ENCODE measurements at regions not wholly inside any gene's neighbourhood (a gene's known extent, or its start where the extent isn't known, plus 50 kb on each side); places are given as distances from the start of the nearest gene placed in this dataset.

GRCh38 chr9:90132866-90133265 is 509.8 kb downstream of the DIRAS2 start:
- H3K36me3 ChIP-seq (ENCODE audit: control insufficient read depth in 2 of 2, insufficient read depth in 2 of 2, low read length in 1 of 2): no peaks in the 10 kb centered on the region
- no peak overlapping the region for H3K27ac ChIP-seq (ENCODE audit: low read depth in 2 of 2, low read length in 1 of 2)

GRCh38 chr9:90137801-90138200 is 504.8 kb downstream of the DIRAS2 start:
- Histone ChIP-seq H3K36me3 (ENCODE audit: control insufficient read depth in 2 of 2, insufficient read depth in 2 of 2, low read length in 1 of 2) (no peaks in the 10 kb centered on the region), H3K4me1 (ENCODE audit: control insufficient read depth in 2 of 2, insufficient read depth in 2 of 2, low read length in 1 of 2) (no peaks in the 10 kb centered on the region), H3K4me3 (ENCODE audit: low read depth in 1 of 2, low read length in 2 of 2) (no peak overlapping the region), H3K9me3 (ENCODE audit: control insufficient read depth in 2 of 2, insufficient read depth in 1 of 2, low read depth in 1 of 2, low read length in 1 of 2) (no peaks in the 10 kb centered on the region), H3K27ac (ENCODE audit: low read depth in 2 of 2, low read length in 1 of 2) (no peak overlapping the region), H3K27me3 (ENCODE audit: control insufficient read depth in 1 of 2, insufficient read depth in 2 of 2, low read length in 2 of 2) (no peaks in the 10 kb centered on the region)
- 54 to 56% methylated on average over 1 of the region's 1 CpG for WGBS, 2 donors

More at GRCh38 chr9:90132866-90133265, 509.8 kb downstream of the DIRAS2 start:
- H3K4me1 ChIP-seq (ENCODE audit: control insufficient read depth in 2 of 2, insufficient read depth in 2 of 2, low read length in 1 of 2): no peaks in the 10 kb centered on the region
- peaks cover 0 to 1% of the 10 kb centered on the region in 2 donors for H3K9me3 ChIP-seq (ENCODE audit: control insufficient read depth in 2 of 2, insufficient read depth in 1 of 2, low read depth in 1 of 2, low read length in 1 of 2)
- H3K27me3 ChIP-seq (ENCODE audit: control insufficient read depth in 1 of 2, insufficient read depth in 2 of 2, low read length in 2 of 2): no peaks in the 10 kb centered on the region
- H3K4me3 ChIP-seq (ENCODE audit: low read depth in 1 of 2, low read length in 2 of 2): no peak overlapping the region

- Histone ChIP-seq H3K27ac (ENCODE audit: low read depth in 2 of 2, low read length in 1 of 2) (no peak overlapping the region), H3K27me3 (ENCODE audit: control insufficient read depth in 1 of 2, insufficient read depth in 2 of 2, low read length in 2 of 2) (no peaks in the 10 kb centered on the region), H3K4me1 (ENCODE audit: control insufficient read depth in 2 of 2, insufficient read depth in 2 of 2, low read length in 1 of 2) (no peaks in the 10 kb centered on the region), H3K36me3 (ENCODE audit: control insufficient read depth in 2 of 2, insufficient read depth in 2 of 2, low read length in 1 of 2) (no peaks in the 10 kb centered on the region), H3K9me3 (ENCODE audit: control insufficient read depth in 2 of 2, insufficient read depth in 1 of 2, low read depth in 1 of 2, low read length in 1 of 2) (no peaks in the 10 kb centered on the region), H3K4me3 (ENCODE audit: low read depth in 1 of 2, low read length in 2 of 2) (no peak overlapping the region)
- 73 to 81% methylated on average over 7 of the region's 7 CpGs for WGBS, 2 donors
Observed at GRCh38 chr9:90140131-90140818, 502.3 kb downstream of the DIRAS2 start.

GRCh38 chr9:90141723-90142122 is 500.9 kb downstream of the DIRAS2 start:
- Histone ChIP-seq H3K36me3 (ENCODE audit: control insufficient read depth in 2 of 2, insufficient read depth in 2 of 2, low read length in 1 of 2) (no peaks in the 10 kb centered on the region), H3K27ac (ENCODE audit: low read depth in 2 of 2, low read length in 1 of 2) (no peak overlapping the region), H3K4me3 (ENCODE audit: low read depth in 1 of 2, low read length in 2 of 2) (no peak overlapping the region), H3K9me3 (ENCODE audit: control insufficient read depth in 2 of 2, insufficient read depth in 1 of 2, low read depth in 1 of 2, low read length in 1 of 2) (no peaks in the 10 kb centered on the region), H3K4me1 (ENCODE audit: control insufficient read depth in 2 of 2, insufficient read depth in 2 of 2, low read length in 1 of 2) (no peaks in the 10 kb centered on the region), H3K27me3 (ENCODE audit: control insufficient read depth in 1 of 2, insufficient read depth in 2 of 2, low read length in 2 of 2) (no peaks in the 10 kb centered on the region)
- WGBS, 2 donors: 30 to 32% methylated on average over 5 of the region's 5 CpGs

- no peak overlapping the region for H3K4me3 ChIP-seq (ENCODE audit: low read depth in 1 of 2, low read length in 2 of 2)
- 13 to 15% methylated on average over 5 of the region's 5 CpGs for WGBS, 2 donors
- H3K4me1 ChIP-seq (ENCODE audit: control insufficient read depth in 2 of 2, insufficient read depth in 2 of 2, low read length in 1 of 2): no peaks in the 10 kb centered on the region
- no peaks in the 10 kb centered on the region for H3K36me3 ChIP-seq (ENCODE audit: control insufficient read depth in 2 of 2, insufficient read depth in 2 of 2, low read length in 1 of 2)
- no peaks in the 10 kb centered on the region for H3K27me3 ChIP-seq (ENCODE audit: control insufficient read depth in 1 of 2, insufficient read depth in 2 of 2, low read length in 2 of 2)
- H3K27ac ChIP-seq (ENCODE audit: low read depth in 2 of 2, low read length in 1 of 2): no peak overlapping the region
- H3K9me3 ChIP-seq (ENCODE audit: control insufficient read depth in 2 of 2, insufficient read depth in 1 of 2, low read depth in 1 of 2, low read length in 1 of 2): no peaks in the 10 kb centered on the region
Observed at GRCh38 chr9:90142580-90142979, 500.0 kb downstream of the DIRAS2 start.

- H3K4me1 ChIP-seq (ENCODE audit: control insufficient read depth in 2 of 2, insufficient read depth in 2 of 2, low read length in 1 of 2): no peaks in the 10 kb centered on the region
- H3K9me3 ChIP-seq (ENCODE audit: control insufficient read depth in 2 of 2, insufficient read depth in 1 of 2, low read depth in 1 of 2, low read length in 1 of 2): no peaks in the 10 kb centered on the region
- H3K4me3 ChIP-seq (ENCODE audit: low read depth in 1 of 2, low read length in 2 of 2): no peak overlapping the region
- H3K36me3 ChIP-seq (ENCODE audit: control insufficient read depth in 2 of 2, insufficient read depth in 2 of 2, low read length in 1 of 2): no peaks in the 10 kb centered on the region
- H3K27ac ChIP-seq (ENCODE audit: low read depth in 2 of 2, low read length in 1 of 2): no peak overlapping the region
- 57 to 59% methylated on average over 3 of the region's 3 CpGs for WGBS, 2 donors
- H3K27me3 ChIP-seq (ENCODE audit: control insufficient read depth in 1 of 2, insufficient read depth in 2 of 2, low read length in 2 of 2): no peaks in the 10 kb centered on the region
Observed at GRCh38 chr9:90147426-90147825, 495.2 kb downstream of the DIRAS2 start.

- Histone ChIP-seq H3K36me3 (ENCODE audit: control insufficient read depth in 2 of 2, insufficient read depth in 2 of 2, low read length in 1 of 2) (no peaks in the 10 kb centered on the region), H3K27ac (ENCODE audit: low read depth in 2 of 2, low read length in 1 of 2) (no peak overlapping the region), H3K4me1 (ENCODE audit: control insufficient read depth in 2 of 2, insufficient read depth in 2 of 2, low read length in 1 of 2) (no peaks in the 10 kb centered on the region), H3K9me3 (ENCODE audit: control insufficient read depth in 2 of 2, insufficient read depth in 1 of 2, low read depth in 1 of 2, low read length in 1 of 2) (peaks cover 0 to 3% of the 10 kb centered on the region in 2 donors), H3K27me3 (ENCODE audit: control insufficient read depth in 1 of 2, insufficient read depth in 2 of 2, low read length in 2 of 2) (peaks cover 0 to 2% of the 10 kb centered on the region in 2 donors), H3K4me3 (ENCODE audit: low read depth in 1 of 2, low read length in 2 of 2) (no peak overlapping the region)
- 64 to 79% methylated on average over 2 of the region's 2 CpGs for WGBS, 2 donors
Observed at GRCh38 chr9:90156318-90156717, 486.3 kb downstream of the DIRAS2 start.

GRCh38 chr9:90162326-90162725 is 480.3 kb downstream of the DIRAS2 start:
- no peak overlapping the region for H3K27ac ChIP-seq (ENCODE audit: low read depth in 2 of 2, low read length in 1 of 2)
- WGBS, 2 donors: 96 to 97% methylated on average over 5 of the region's 5 CpGs

GRCh38 chr9:90162819-90163218 is 479.8 kb downstream of the DIRAS2 start:
- H3K4me3 ChIP-seq (ENCODE audit: low read depth in 1 of 2, low read length in 2 of 2): no peak overlapping the region
- H3K9me3 ChIP-seq (ENCODE audit: control insufficient read depth in 2 of 2, insufficient read depth in 1 of 2, low read depth in 1 of 2, low read length in 1 of 2): peaks cover 0 to 3% of the 10 kb centered on the region in 2 donors
- 54 to 56% methylated on average over 3 of the region's 3 CpGs for WGBS, 2 donors
- H3K27me3 ChIP-seq (ENCODE audit: control insufficient read depth in 1 of 2, insufficient read depth in 2 of 2, low read length in 2 of 2): peaks cover 0 to 2% of the 10 kb centered on the region in 2 donors
- no peaks in the 10 kb centered on the region for H3K4me1 ChIP-seq (ENCODE audit: control insufficient read depth in 2 of 2, insufficient read depth in 2 of 2, low read length in 1 of 2)
- H3K27ac ChIP-seq (ENCODE audit: low read depth in 2 of 2, low read length in 1 of 2): no peak overlapping the region
- no peaks in the 10 kb centered on the region for H3K36me3 ChIP-seq (ENCODE audit: control insufficient read depth in 2 of 2, insufficient read depth in 2 of 2, low read length in 1 of 2)

More at GRCh38 chr9:90162326-90162725, 480.3 kb downstream of the DIRAS2 start:
- H3K36me3 ChIP-seq (ENCODE audit: control insufficient read depth in 2 of 2, insufficient read depth in 2 of 2, low read length in 1 of 2): no peaks in the 10 kb centered on the region
- no peak overlapping the region for H3K4me3 ChIP-seq (ENCODE audit: low read depth in 1 of 2, low read length in 2 of 2)
- no peaks in the 10 kb centered on the region for H3K4me1 ChIP-seq (ENCODE audit: control insufficient read depth in 2 of 2, insufficient read depth in 2 of 2, low read length in 1 of 2)
- H3K9me3 ChIP-seq (ENCODE audit: control insufficient read depth in 2 of 2, insufficient read depth in 1 of 2, low read depth in 1 of 2, low read length in 1 of 2): peaks cover 0 to 3% of the 10 kb centered on the region in 2 donors
- H3K27me3 ChIP-seq (ENCODE audit: control insufficient read depth in 1 of 2, insufficient read depth in 2 of 2, low read length in 2 of 2): peaks cover 0 to 2% of the 10 kb centered on the region in 2 donors

- Histone ChIP-seq H3K9me3 (ENCODE audit: control insufficient read depth in 2 of 2, insufficient read depth in 1 of 2, low read depth in 1 of 2, low read length in 1 of 2) (peaks cover 0 to 3% of the 10 kb centered on the region in 2 donors), H3K27me3 (ENCODE audit: control insufficient read depth in 1 of 2, insufficient read depth in 2 of 2, low read length in 2 of 2) (no peaks in the 10 kb centered on the region), H3K4me3 (ENCODE audit: low read depth in 1 of 2, low read length in 2 of 2) (no peak overlapping the region), H3K27ac (ENCODE audit: low read depth in 2 of 2, low read length in 1 of 2) (no peak overlapping the region), H3K36me3 (ENCODE audit: control insufficient read depth in 2 of 2, insufficient read depth in 2 of 2, low read length in 1 of 2) (no peaks in the 10 kb centered on the region), H3K4me1 (ENCODE audit: control insufficient read depth in 2 of 2, insufficient read depth in 2 of 2, low read length in 1 of 2) (no peaks in the 10 kb centered on the region)
- 79 to 81% methylated on average over 6 of the region's 6 CpGs for WGBS, 2 donors
Observed at GRCh38 chr9:90165281-90165680, 477.3 kb downstream of the DIRAS2 start.
